ENCODE measurements at regions not wholly inside any gene's neighbourhood (a gene's known extent, or its start where the extent isn't known, plus 50 kb on each side); places are given as distances from the start of the nearest gene placed in this dataset.

GRCh38 chr2:2926858-2927175, 450.8 kb downstream of the EIPR1 start:
- Histone ChIP-seq H3K79me2 (ENCODE audit: control insufficient read depth, insufficient read depth, low read length) (no peaks in the 10 kb centered on the region), H3K36me3 (ENCODE audit: control insufficient read depth, insufficient read depth, low read length) (no peaks in the 10 kb centered on the region), H3K27me3 (ENCODE audit: control insufficient read depth in 2 of 2, insufficient read depth in 2 of 2, low read length in 2 of 2) (peaks cover 0 to 7% of the 10 kb centered on the region in 2 experiments; a peak in 2 of 5 replicates), H3K4me3 (no peak overlapping the region), H3K9ac (ENCODE audit: insufficient read depth in 1 of 2, low read depth in 2 of 2, low read length in 2 of 2) (no peak overlapping the region), H3K4me1 (replicated peaks in 1 of 2; ENCODE audit: control insufficient read depth in 2 of 2, insufficient read depth in 2 of 2, low read length in 2 of 2) (no peaks in the 10 kb centered on the region), H3K4me2 (ENCODE audit: insufficient read depth, low read length) (no peak overlapping the region), H3K9me1 (ENCODE audit: control insufficient read depth, insufficient read depth, low read length) (no peaks in the 10 kb centered on the region), H2AFZ (ENCODE audit: low read depth, low read length) (no peak overlapping the region), H4K20me1 (replicated peaks; ENCODE audit: control insufficient read depth, insufficient read depth, low read length) (no peaks in the 10 kb centered on the region), H3K27ac (ENCODE audit: extremely low read depth, low read depth, low read length) (no peak overlapping the region), H3K9me3 (replicated peaks; ENCODE audit: control insufficient read depth, insufficient read depth, low read depth, low read length) (no peaks in the 10 kb centered on the region)
- POLR2A ChIA-PET: no interaction called here
- FAIRE-seq (no peak), DNase-seq (ENCODE audit: extremely low read depth in 1 of 4, low spot score in 3 of 4) (no peak), ATAC-seq (no peak)
- no TSS peak for BruUV-seq (replicated peaks)
- CTCF ChIA-PET (ENCODE audit: low intra/inter-chr PET ratio): no interaction called here
- WGBS (ENCODE audit: insufficient coverage, low coverage, missing lambda C conversion rate): 0% methylated on average over 4 of the region's 4 CpGs
- intact Hi-C loops (cut with micrococcal nuclease): no loop called here
- TF ChIP-seq CEBPZ (IDR thresholded peaks at IDR 0.05; ENCODE audit: borderline replicate concordance, low read depth, low read length): no peak
- TF ChIP-seq HNRNPUL1 (IDR thresholded peaks at IDR 0.05; ENCODE audit: low read length): no peak
- no peak for TF ChIP-seq TBL1XR1 (IDR thresholded peaks at IDR 0.05; ENCODE audit: low read length in 2 of 2)
- no peak for TF ChIP-seq EP400 (IDR thresholded peaks at IDR 0.05)
- TF ChIP-seq ZC3H8 (IDR thresholded peaks at IDR 0.05): no peak
- TF ChIP-seq ILK (tag; IDR thresholded peaks at IDR 0.05; ENCODE audit: borderline replicate concordance, low read depth): no peak
- TF ChIP-seq CREB3L1 (IDR thresholded peaks at IDR 0.05; ENCODE audit: borderline replicate concordance, low read depth): no peak
- TF ChIP-seq RCOR1 (IDR thresholded peaks at IDR 0.05; ENCODE audit: borderline replicate concordance in 1 of 2, low read depth in 2 of 2, low read length in 2 of 2): no peak
- TF ChIP-seq IFI16 (CRISPR knock-in tag; IDR thresholded peaks at IDR 0.05): no peak
- no peak for TF ChIP-seq DPF2 (IDR thresholded peaks at IDR 0.05)
- in situ Hi-C loops (cut with MboI): no loop called here

Data from K562 (cell line).